ENCODE measurements at regions not wholly inside any gene's neighbourhood (a gene's known extent, or its start where the extent isn't known, plus 50 kb on each side); places are given as distances from the start of the nearest gene placed in this dataset.

- DNase-seq (ENCODE audit: low read depth): no peak
- no peak for TF ChIP-seq CTCF (conservative IDR thresholded peaks at IDR 0.05; ENCODE audit: low read depth, low read length)
- no peak overlapping the region for H3K4me3 ChIP-seq (ENCODE audit: low read depth, low read length)
Observed at GRCh38 chr13:44108331-44108858, 228.7 kb downstream of the LACC1 start.

GRCh38 chr13:44110091-44110621, 230.5 kb downstream of the LACC1 start:
- DNase-seq (ENCODE audit: low read depth): no peak
- no peak overlapping the region for H3K4me3 ChIP-seq (ENCODE audit: low read depth, low read length)
- TF ChIP-seq CTCF (conservative IDR thresholded peaks at IDR 0.05; ENCODE audit: low read depth, low read length): no peak

- DNase-seq (ENCODE audit: low read depth): no peak
- H3K4me3 ChIP-seq (ENCODE audit: low read depth, low read length): no peak overlapping the region
- no peak for TF ChIP-seq CTCF (conservative IDR thresholded peaks at IDR 0.05; ENCODE audit: low read depth, low read length)
Observed at GRCh38 chr13:44111701-44112100, 232.0 kb downstream of the LACC1 start.

DNA sequence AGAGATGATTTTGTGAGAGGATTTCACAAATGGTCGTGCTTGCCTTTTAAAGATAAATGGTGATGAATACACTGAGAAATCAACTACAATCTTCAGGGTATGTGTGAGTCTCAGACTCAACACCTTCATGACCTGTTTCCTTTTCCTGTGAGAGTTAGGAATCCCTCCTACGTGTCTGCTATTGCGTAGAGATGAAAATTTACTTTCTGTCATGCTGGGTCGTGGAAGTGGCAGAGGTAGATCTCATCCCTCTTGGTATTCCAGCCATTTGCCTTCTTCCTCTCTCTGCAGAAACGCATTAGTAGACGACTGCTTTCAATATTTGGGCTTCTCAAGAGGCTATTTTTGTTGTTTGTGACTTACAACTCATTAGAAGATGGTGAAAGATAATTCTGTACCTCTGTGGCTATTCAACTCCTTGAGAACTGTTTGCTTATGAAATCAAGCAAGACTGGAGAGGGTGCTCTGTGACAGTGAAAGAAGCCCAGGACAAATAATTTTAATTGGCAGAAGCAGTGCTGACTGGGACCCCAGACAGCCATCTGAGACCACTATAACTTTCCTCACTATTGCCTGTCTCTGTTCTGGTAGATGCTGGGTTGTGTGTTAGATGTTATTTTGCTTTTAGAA, 233.1 kb downstream of the LACC1 start:
- TF ChIP-seq CTCF (conservative IDR thresholded peaks at IDR 0.05; ENCODE audit: low read depth, low read length): no peak
- no peak overlapping the region for H3K4me3 ChIP-seq (ENCODE audit: low read depth, low read length)
- no peak for DNase-seq (ENCODE audit: low read depth)

GRCh38 chr13:44116562-44117332, 237.0 kb downstream of the LACC1 start:
- H3K4me3 ChIP-seq (ENCODE audit: low read depth, low read length): no peak overlapping the region
- TF ChIP-seq CTCF (conservative IDR thresholded peaks at IDR 0.05; ENCODE audit: low read depth, low read length): peak; percentile 41
- peak; percentile 30 for DNase-seq (ENCODE audit: low read depth)

DNA sequence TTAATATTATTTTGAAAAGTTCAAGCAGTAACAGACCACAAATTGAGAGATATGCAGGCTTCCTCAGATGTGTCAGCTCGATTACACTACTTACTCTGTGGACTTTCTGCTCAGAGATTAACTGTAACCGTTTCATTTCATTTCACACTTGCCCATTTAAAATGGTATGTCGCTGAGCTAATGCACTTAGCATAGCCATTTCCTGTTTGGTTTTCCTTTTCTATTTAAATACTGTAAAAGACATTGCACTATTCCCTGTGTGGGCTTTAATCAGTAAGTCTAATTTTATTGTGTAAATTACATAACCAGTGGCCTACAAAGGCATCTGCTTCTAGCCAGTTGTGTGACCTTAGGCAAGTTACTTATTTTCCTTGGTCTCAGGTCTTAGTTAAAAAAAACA, 237.6 kb downstream of the LACC1 start:
- DNase-seq (ENCODE audit: low read depth): peak; percentile 50
- H3K4me3 ChIP-seq (ENCODE audit: low read depth, low read length): no peak overlapping the region

More for the DNA sequence above, 237.6 kb downstream of the LACC1 start:
- TF ChIP-seq CTCF (conservative IDR thresholded peaks at IDR 0.05; ENCODE audit: low read depth, low read length): no peak
